Fibroblast of the aortic adventitia (primary cell): ENCODE measurements at regions not wholly inside any gene's neighbourhood (a gene's known extent, or its start where the extent isn't known, plus 50 kb on each side); places are given as distances from the start of the nearest gene placed in this dataset.

Experiments used
- DNase-seq: peaks from one replicate; pipeline ENCODE4 v3.0.0-alpha.2; 2010; ENCODE audit warnings: low read depth
- H3K4me3 ChIP-seq: 2 replicates; pipeline ENCODE4 v1.5.1; 2011; ENCODE audit warnings: low read depth, mild to moderate bottlenecking, control low read depth, low read length, moderate library complexity
- CTCF ChIP-seq: IDR thresholded peaks from 2 replicates; pipeline ENCODE4 v1.5.1; 2011; ENCODE audit warnings: mild to moderate bottlenecking, low read length, control low read depth, inconsistent platforms; ENCODE audit not compliant: insufficient read depth

- no peak for DNase-seq
- TF ChIP-seq CTCF, result no peak
- no peak overlapping the region for H3K4me3 ChIP-seq
Measured at GRCh38 chr9:12204512-12204911, 488.7 kb upstream of the TYRP1 start.

GRCh38 chr9:12212860-12213259, 480.3 kb upstream of the TYRP1 start:
- TF ChIP-seq CTCF, result no peak
- no peak overlapping the region for H3K4me3 ChIP-seq

GRCh38 chr9:12221470-12221869, 471.7 kb upstream of the TYRP1 start:
- no peak overlapping the region for H3K4me3 ChIP-seq
- TF ChIP-seq CTCF, result no peak
- DNase-seq, result peak; percentile 29

More at GRCh38 chr9:12212860-12213259, 480.3 kb upstream of the TYRP1 start:
- DNase-seq, result no peak

- no peak for TF ChIP-seq CTCF
- DNase-seq, result no peak
Measured at GRCh38 chr9:12224449-12224848, 468.7 kb upstream of the TYRP1 start.

GRCh38 chr9:12230708-12231107, 462.5 kb upstream of the TYRP1 start:
- DNase-seq, result no peak
- TF ChIP-seq CTCF, result no peak
- no peak overlapping the region for H3K4me3 ChIP-seq

More at GRCh38 chr9:12224449-12224848, 468.7 kb upstream of the TYRP1 start:
- no peak overlapping the region for H3K4me3 ChIP-seq

GRCh38 chr9:12231832-12232231, 461.4 kb upstream of the TYRP1 start:
- no peak for TF ChIP-seq CTCF
- no peak overlapping the region for H3K4me3 ChIP-seq
- DNase-seq, result no peak

GRCh38 chr9:12232836-12233235, 460.3 kb upstream of the TYRP1 start:
- TF ChIP-seq CTCF, result no peak
- DNase-seq, result no peak
- H3K4me3 ChIP-seq, result no peak overlapping the region
